Chondrocyte (in vitro differentiated cells): ENCODE measurements at regions not wholly inside any gene's neighbourhood (a gene's known extent, or its start where the extent isn't known, plus 50 kb on each side); places are given as distances from the start of the nearest gene placed in this dataset.

ENCODE experiments used
- DNase-seq: peaks from one replicate; pipeline ENCODE4 v3.0.0; 2021; ENCODE audit warnings: mixed read lengths, low spot score
- H3K27ac Mint-ChIP-seq: one replicate; pipeline ENCODE4 v1.8.0; 2021; ENCODE audit warnings: mild to moderate bottlenecking, moderate library complexity, mixed read lengths; ENCODE audit not compliant: unreplicated experiment
- H3K27me3 Mint-ChIP-seq: 2 replicates; pipeline ENCODE4 v1.8.0; 2021; ENCODE audit warnings: low read depth, mixed read lengths
- H3K36me3 Mint-ChIP-seq: 2 replicates; pipeline ENCODE4 v1.8.0; 2021; ENCODE audit warnings: low read depth, mixed read lengths
- H3K4me1 Mint-ChIP-seq: 2 replicates; pipeline ENCODE4 v1.8.0; 2021; ENCODE audit warnings: low read depth, mild to moderate bottlenecking, mixed read lengths
- H3K4me3 Mint-ChIP-seq: one replicate; pipeline ENCODE4 v1.8.0; 2021; ENCODE audit warnings: mild to moderate bottlenecking, moderate library complexity, mixed read lengths; ENCODE audit not compliant: unreplicated experiment
- H3K9me3 Mint-ChIP-seq: 2 replicates; pipeline ENCODE4 v1.8.0; 2021; ENCODE audit warnings: low read depth, mixed read lengths
- CTCF ChIP-seq: fragments of 200-600 bp; sonication (generic); IDR thresholded peaks from 2 replicates; pipeline ENCODE4 v1.5.0; 2021; ENCODE audit warnings: antibody characterized with exemption, mild to moderate bottlenecking, moderate library complexity

GRCh38 chr17:13812350-13812749 is 210.6 kb upstream of the HS3ST3A1 start:
- H3K36me3 Mint-ChIP-seq: no peaks in the 10 kb centered on the region
- TF ChIP-seq CTCF: no peak

GRCh38 chr17:13813347-13814240 is 211.9 kb upstream of the HS3ST3A1 start:
- no peaks in the 10 kb centered on the region for H3K4me1 Mint-ChIP-seq
- no peak for TF ChIP-seq CTCF
- DNase-seq: no peak
- no peaks in the 10 kb centered on the region for H3K27me3 Mint-ChIP-seq
- no peak overlapping the region for H3K27ac Mint-ChIP-seq
- H3K36me3 Mint-ChIP-seq: no peaks in the 10 kb centered on the region
- H3K9me3 Mint-ChIP-seq: peaks cover 5% of the 10 kb centered on the region
- no peak overlapping the region for H3K4me3 Mint-ChIP-seq

More at GRCh38 chr17:13812350-13812749, 210.6 kb upstream of the HS3ST3A1 start:
- no peak overlapping the region for H3K4me3 Mint-ChIP-seq
- no peaks in the 10 kb centered on the region for H3K27me3 Mint-ChIP-seq
- no peaks in the 10 kb centered on the region for H3K4me1 Mint-ChIP-seq
- DNase-seq: no peak
- H3K9me3 Mint-ChIP-seq: peaks cover 5% of the 10 kb centered on the region
- no peak overlapping the region for H3K27ac Mint-ChIP-seq

- TF ChIP-seq CTCF: no peak
- Mint-ChIP-seq H3K27ac (no peak overlapping the region), H3K27me3 (no peaks in the 10 kb centered on the region), H3K36me3 (peaks cover 4% of the 10 kb centered on the region), H3K9me3 (peaks cover 6% of the 10 kb centered on the region), H3K4me3 (no peak overlapping the region), H3K4me1 (no peaks in the 10 kb centered on the region)
- DNase-seq: no peak
These were observed 221.0 kb upstream of the HS3ST3A1 start for GRCh38 chr17:13822700-13823099.

GRCh38 chr17:13825526-13826040 is 223.9 kb upstream of the HS3ST3A1 start:
- Mint-ChIP-seq H3K27me3 (no peaks in the 10 kb centered on the region), H3K4me1 (no peaks in the 10 kb centered on the region), H3K36me3 (peaks cover 4% of the 10 kb centered on the region), H3K9me3 (peaks cover 6% of the 10 kb centered on the region), H3K4me3 (no peak overlapping the region), H3K27ac (no peak overlapping the region)
- no peak for DNase-seq
- TF ChIP-seq CTCF: no peak

GRCh38 chr17:13827118-13827517 is 225.4 kb upstream of the HS3ST3A1 start:
- no peaks in the 10 kb centered on the region for H3K4me1 Mint-ChIP-seq
- no peaks in the 10 kb centered on the region for H3K27me3 Mint-ChIP-seq
- H3K36me3 Mint-ChIP-seq: peaks cover 4% of the 10 kb centered on the region
- no peak overlapping the region for H3K27ac Mint-ChIP-seq
- DNase-seq: no peak
- peaks cover 3% of the 10 kb centered on the region for H3K9me3 Mint-ChIP-seq
- no peak overlapping the region for H3K4me3 Mint-ChIP-seq
- no peak for TF ChIP-seq CTCF
